Bone marrow (tissue), 2 donors: ENCODE measurements at regions not wholly inside any gene's neighbourhood (a gene's known extent, or its start where the extent isn't known, plus 50 kb on each side); places are given as distances from the start of the nearest gene placed in this dataset.

Source experiments
- DNase-seq, 2 donors: peaks; one replicate each; lab custom pipeline; 2025; lab: John Stamatoyannopoulos, UW

GRCh38 chr4:31106419-31106818 lies 386.2 kb downstream of the PCDH7 start:
- no peak for DNase-seq

GRCh38 chr4:31107362-31107761 lies 387.2 kb downstream of the PCDH7 start:
- DNase-seq = no peak

- no peak for DNase-seq
Measured at GRCh38 chr4:31108762-31109161, 388.6 kb downstream of the PCDH7 start.

- no peak for DNase-seq
Measured at GRCh38 chr4:31111790-31112189, 391.6 kb downstream of the PCDH7 start.

- no peak for DNase-seq
Measured at GRCh38 chr4:31114816-31115215, 394.6 kb downstream of the PCDH7 start.

GRCh38 chr4:31124008-31124585 lies 403.9 kb downstream of the PCDH7 start:
- no peak for DNase-seq

GRCh38 chr4:31125061-31125460 lies 404.9 kb downstream of the PCDH7 start:
- DNase-seq = no peak

- no peak for DNase-seq
Measured at GRCh38 chr4:31125496-31125895, 405.3 kb downstream of the PCDH7 start.

- no peak for DNase-seq
Measured at GRCh38 chr4:31126881-31127398, 406.8 kb downstream of the PCDH7 start.

- DNase-seq = no peak
Measured at GRCh38 chr4:31130930-31131329, 410.8 kb downstream of the PCDH7 start.

GRCh38 chr4:31134720-31135119 lies 414.6 kb downstream of the PCDH7 start:
- DNase-seq = no peak

- DNase-seq = no peak
Measured at GRCh38 chr4:31139767-31140166, 419.6 kb downstream of the PCDH7 start.

GRCh38 chr4:31141095-31141831 lies 421.1 kb downstream of the PCDH7 start:
- no peak for DNase-seq

GRCh38 chr4:31141832-31142142 lies 421.6 kb downstream of the PCDH7 start:
- DNase-seq = no peak

- no peak for DNase-seq
Measured at GRCh38 chr4:31146366-31146765, 426.2 kb downstream of the PCDH7 start.

- no peak for DNase-seq
Measured at GRCh38 chr4:31148990-31149389, 428.8 kb downstream of the PCDH7 start.

GRCh38 chr4:31156221-31156620 lies 436.1 kb downstream of the PCDH7 start:
- DNase-seq = no peak

- DNase-seq = no peak
Measured at GRCh38 chr4:31160146-31160545, 440.0 kb downstream of the PCDH7 start.

GRCh38 chr4:31169846-31170245 lies 449.7 kb downstream of the PCDH7 start:
- no peak for DNase-seq

GRCh38 chr4:31171362-31171761 lies 451.2 kb downstream of the PCDH7 start:
- DNase-seq = no peak

- no peak for DNase-seq
Measured at GRCh38 chr4:31175242-31175910, 455.2 kb downstream of the PCDH7 start.

GRCh38 chr4:31183256-31183655 lies 463.1 kb downstream of the PCDH7 start:
- DNase-seq = no peak

GRCh38 chr4:31185014-31185585 lies 464.9 kb downstream of the PCDH7 start:
- DNase-seq = no peak
